ENCODE measurements at regions not wholly inside any gene's neighbourhood (a gene's known extent, or its start where the extent isn't known, plus 50 kb on each side); places are given as distances from the start of the nearest gene placed in this dataset.
"Not testable (repeated sequence)": the region's sequence is repeated elsewhere in the genome, so short reads cannot be mapped to it uniquely, and the experiment has no call there.

- no peaks in the 10 kb centered on the region for H3K36me3 Mint-ChIP-seq (ENCODE audit: low read depth)
- H3K4me3 Mint-ChIP-seq = no peak overlapping the region
- no peak overlapping the region for H3K27ac Mint-ChIP-seq
- DNase-seq (no peak), ATAC-seq (no peak)
- H3K27me3 Mint-ChIP-seq = no peaks in the 10 kb centered on the region
- H3K4me1 Mint-ChIP-seq = no peaks in the 10 kb centered on the region
- H3K9me3 ChIP-seq (ENCODE audit: control insufficient read depth, low read length, poor library complexity, severe bottlenecking) = no peaks in the 10 kb centered on the region
Measured at GRCh38 chr3:89932882-89933281, 825.5 kb downstream of the EPHA3 start.

GRCh38 chr3:89944461-89944860 is 837.0 kb downstream of the EPHA3 start:
- DNase-seq; H3K36me3 Mint-ChIP-seq (ENCODE audit: low read depth); H3K4me1 Mint-ChIP-seq; H3K27me3 Mint-ChIP-seq; H3K4me3 Mint-ChIP-seq; H3K9me3 ChIP-seq (ENCODE audit: control insufficient read depth, low read length, poor library complexity, severe bottlenecking); ATAC-seq; H3K27ac Mint-ChIP-seq: not testable (repeated sequence)

GRCh38 chr3:89946884-89947283 is 839.5 kb downstream of the EPHA3 start:
- Mint-ChIP-seq H3K4me3 (no peak overlapping the region), H3K36me3 (ENCODE audit: low read depth) (no peaks in the 10 kb centered on the region), H3K27ac (no peak overlapping the region), H3K27me3 (no peaks in the 10 kb centered on the region), H3K4me1 (no peaks in the 10 kb centered on the region)
- H3K9me3 ChIP-seq (ENCODE audit: control insufficient read depth, low read length, poor library complexity, severe bottlenecking) = no peaks in the 10 kb centered on the region
- DNase-seq (no peak), ATAC-seq (no peak)

GRCh38 chr3:89947337-89947954 is 840.0 kb downstream of the EPHA3 start:
- no peaks in the 10 kb centered on the region for H3K9me3 ChIP-seq (ENCODE audit: control insufficient read depth, low read length, poor library complexity, severe bottlenecking)
- Mint-ChIP-seq H3K27ac (no peak overlapping the region), H3K27me3 (no peaks in the 10 kb centered on the region), H3K4me3 (no peak overlapping the region), H3K4me1 (no peaks in the 10 kb centered on the region), H3K36me3 (ENCODE audit: low read depth) (no peaks in the 10 kb centered on the region)
- ATAC-seq (no peak), DNase-seq (no peak)

GRCh38 chr3:89948008-89948407 is 840.6 kb downstream of the EPHA3 start:
- no peaks in the 10 kb centered on the region for H3K9me3 ChIP-seq (ENCODE audit: control insufficient read depth, low read length, poor library complexity, severe bottlenecking)
- no peaks in the 10 kb centered on the region for H3K27me3 Mint-ChIP-seq
- H3K4me3 Mint-ChIP-seq = no peak overlapping the region
- H3K4me1 Mint-ChIP-seq = no peaks in the 10 kb centered on the region
- no peaks in the 10 kb centered on the region for H3K36me3 Mint-ChIP-seq (ENCODE audit: low read depth)
- no peak overlapping the region for H3K27ac Mint-ChIP-seq
- DNase-seq (no peak), ATAC-seq (no peak)

GRCh38 chr3:89950772-89951171 is 843.4 kb downstream of the EPHA3 start:
- no peaks in the 10 kb centered on the region for H3K9me3 ChIP-seq (ENCODE audit: control insufficient read depth, low read length, poor library complexity, severe bottlenecking)
- ATAC-seq (no peak), DNase-seq (no peak)
- Mint-ChIP-seq H3K27me3 (no peaks in the 10 kb centered on the region), H3K4me3 (no peak overlapping the region), H3K27ac (no peak overlapping the region), H3K4me1 (no peaks in the 10 kb centered on the region), H3K36me3 (ENCODE audit: low read depth) (no peaks in the 10 kb centered on the region)

GRCh38 chr3:89954137-89954536 is 846.7 kb downstream of the EPHA3 start:
- ATAC-seq (no peak), DNase-seq (no peak)
- Mint-ChIP-seq H3K4me3 (no peak overlapping the region), H3K36me3 (ENCODE audit: low read depth) (no peaks in the 10 kb centered on the region), H3K27ac (no peak overlapping the region), H3K27me3 (no peaks in the 10 kb centered on the region), H3K4me1 (no peaks in the 10 kb centered on the region)
- H3K9me3 ChIP-seq (ENCODE audit: control insufficient read depth, low read length, poor library complexity, severe bottlenecking) = no peaks in the 10 kb centered on the region

- no peak for DNase-seq
- ATAC-seq = no peak
- no peaks in the 10 kb centered on the region for H3K27me3 Mint-ChIP-seq
- no peaks in the 10 kb centered on the region for H3K36me3 Mint-ChIP-seq (ENCODE audit: low read depth)
- no peaks in the 10 kb centered on the region for H3K9me3 ChIP-seq (ENCODE audit: control insufficient read depth, low read length, poor library complexity, severe bottlenecking)
- H3K4me1 Mint-ChIP-seq = no peaks in the 10 kb centered on the region
- H3K27ac Mint-ChIP-seq = no peak overlapping the region
- no peak overlapping the region for H3K4me3 Mint-ChIP-seq
Measured at GRCh38 chr3:89955156-89955555, 847.7 kb downstream of the EPHA3 start.

- H3K36me3 Mint-ChIP-seq (ENCODE audit: low read depth) = no peaks in the 10 kb centered on the region
- no peak for DNase-seq
- no peaks in the 10 kb centered on the region for H3K4me1 Mint-ChIP-seq
- no peak overlapping the region for H3K4me3 Mint-ChIP-seq
- no peak overlapping the region for H3K27ac Mint-ChIP-seq
- no peaks in the 10 kb centered on the region for H3K9me3 ChIP-seq (ENCODE audit: control insufficient read depth, low read length, poor library complexity, severe bottlenecking)
- H3K27me3 Mint-ChIP-seq = no peaks in the 10 kb centered on the region
- no peak for ATAC-seq
Measured at GRCh38 chr3:89957451-89957850, 850.0 kb downstream of the EPHA3 start.

- H3K4me1 Mint-ChIP-seq; H3K4me3 Mint-ChIP-seq; H3K9me3 ChIP-seq (ENCODE audit: control insufficient read depth, low read length, poor library complexity, severe bottlenecking); DNase-seq; ATAC-seq; H3K27me3 Mint-ChIP-seq; H3K36me3 Mint-ChIP-seq (ENCODE audit: low read depth); H3K27ac Mint-ChIP-seq: not testable (repeated sequence)
Measured at GRCh38 chr3:89958163-89958562, 850.7 kb downstream of the EPHA3 start.

- no peak overlapping the region for H3K4me3 Mint-ChIP-seq
- DNase-seq (no peak), ATAC-seq (no peak)
- H3K9me3 ChIP-seq (ENCODE audit: control insufficient read depth, low read length, poor library complexity, severe bottlenecking) = no peaks in the 10 kb centered on the region
- no peak overlapping the region for H3K27ac Mint-ChIP-seq
- H3K27me3 Mint-ChIP-seq = no peaks in the 10 kb centered on the region
- no peaks in the 10 kb centered on the region for H3K36me3 Mint-ChIP-seq (ENCODE audit: low read depth)
- no peaks in the 10 kb centered on the region for H3K4me1 Mint-ChIP-seq
Measured at GRCh38 chr3:89964347-89964746, 856.9 kb downstream of the EPHA3 start.

- Mint-ChIP-seq H3K4me1 (no peaks in the 10 kb centered on the region), H3K27me3 (no peaks in the 10 kb centered on the region), H3K4me3 (no peak overlapping the region), H3K36me3 (ENCODE audit: low read depth) (no peaks in the 10 kb centered on the region), H3K27ac (no peak overlapping the region)
- DNase-seq (no peak), ATAC-seq (no peak)
- H3K9me3 ChIP-seq (ENCODE audit: control insufficient read depth, low read length, poor library complexity, severe bottlenecking) = no peaks in the 10 kb centered on the region
Measured at GRCh38 chr3:89966877-89967665, 859.6 kb downstream of the EPHA3 start.

GRCh38 chr3:89971329-89971728 is 863.9 kb downstream of the EPHA3 start:
- no peaks in the 10 kb centered on the region for H3K9me3 ChIP-seq (ENCODE audit: control insufficient read depth, low read length, poor library complexity, severe bottlenecking)
- no peaks in the 10 kb centered on the region for H3K4me1 Mint-ChIP-seq
- no peak overlapping the region for H3K4me3 Mint-ChIP-seq
- H3K36me3 Mint-ChIP-seq (ENCODE audit: low read depth) = no peaks in the 10 kb centered on the region
- H3K27me3 Mint-ChIP-seq = no peaks in the 10 kb centered on the region
- ATAC-seq = no peak
- DNase-seq = no peak
- no peak overlapping the region for H3K27ac Mint-ChIP-seq

- Mint-ChIP-seq H3K27me3 (no peaks in the 10 kb centered on the region), H3K4me3 (no peak overlapping the region), H3K4me1 (no peaks in the 10 kb centered on the region), H3K27ac (no peak overlapping the region), H3K36me3 (ENCODE audit: low read depth) (no peaks in the 10 kb centered on the region)
- no peak for DNase-seq
- no peak for ATAC-seq
- H3K9me3 ChIP-seq (ENCODE audit: control insufficient read depth, low read length, poor library complexity, severe bottlenecking) = no peaks in the 10 kb centered on the region
Measured at GRCh38 chr3:89973156-89973555, 865.7 kb downstream of the EPHA3 start.

Measured in T-helper 17 cell (primary cell).